OCI-LY3 (cell line): ENCODE measurements at regions not wholly inside any gene's neighbourhood (a gene's known extent, or its start where the extent isn't known, plus 50 kb on each side); places are given as distances from the start of the nearest gene placed in this dataset.

ENCODE experiments used
- CTCF ChIP-seq: fragments of 200-600, 300-600 bp; sonication (generic); IDR thresholded peaks from 2 replicates; pipeline ENCODE4 v1.5.1; 2014; ENCODE audit warnings: antibody characterized with exemption, low read length, low read depth
- EZH2phosphoT487 ChIP-seq: fragments of 200-600 bp; shearing (Covaris generic); IDR thresholded peaks from 2 replicates; pipeline ENCODE4 v1.6.1; 2018; ENCODE audit warnings: antibody characterized with exemption, mixed run types, low read depth

- TF ChIP-seq CTCF (no peak), EZH2phosphoT487 (no peak)
Measured at GRCh38 chr5:124652892-124653441, 93.5 kb downstream of the ZNF608 start.
